Left colon (tissue), 2 donors: ENCODE measurements at regions not wholly inside any gene's neighbourhood (a gene's known extent, or its start where the extent isn't known, plus 50 kb on each side); places are given as distances from the start of the nearest gene placed in this dataset.

Experiments used
- ATAC-seq: fragments of 200-7000 bp; cut with Tn5 transposase; one replicate; pipeline ENCODE4 v1.9.1; 2020; ENCODE audit warnings: mild to moderate bottlenecking, moderate library complexity
- DNase-seq, 2 donors: peaks; one replicate each; pipeline ENCODE4 v3.0.0-alpha.2; 2020
- intact Hi-C, 2 donors: fragments of 100-400 bp; cut with DNase I in 1 of 2; cut with micrococcal nuclease in 1 of 2; formaldehyde crosslinking; loops; one replicate each; pipeline versions ENCODE4 v1.11.2 to v1.14.0; 2022; cut with DNase I, micrococcal nuclease
- donor health status: DM: no; HTN: no; CAD: no.
- donor health status: DM: yes; HTN: yes; CAD: no.

GRCh38 chrX:13917507-13917906, 100.6 kb upstream of the GPM6B start:
- intact Hi-C loops = no loop called here
- no peak for DNase-seq
- ATAC-seq = no peak

DNA sequence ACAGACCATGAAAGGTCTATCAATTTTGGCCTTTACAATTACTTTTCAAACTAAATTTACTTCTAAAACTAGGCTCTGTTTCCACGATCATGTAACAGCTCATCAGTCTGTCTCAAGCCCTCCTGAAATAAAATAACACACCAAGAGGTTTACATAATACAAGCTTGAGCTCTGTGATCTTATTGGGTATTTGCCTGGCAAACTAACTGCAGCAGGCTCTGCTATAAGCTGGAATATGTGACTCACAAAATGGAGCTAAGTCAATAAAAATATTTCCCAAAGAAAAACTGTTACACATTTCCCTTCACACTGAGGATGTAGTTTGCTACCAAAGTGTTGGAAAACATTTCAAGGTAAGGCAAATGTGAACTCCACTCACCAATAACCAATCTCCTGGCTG, 94.7 kb upstream of the GPM6B start:
- intact Hi-C loops = no loop called here
- no peak for ATAC-seq

DNA sequence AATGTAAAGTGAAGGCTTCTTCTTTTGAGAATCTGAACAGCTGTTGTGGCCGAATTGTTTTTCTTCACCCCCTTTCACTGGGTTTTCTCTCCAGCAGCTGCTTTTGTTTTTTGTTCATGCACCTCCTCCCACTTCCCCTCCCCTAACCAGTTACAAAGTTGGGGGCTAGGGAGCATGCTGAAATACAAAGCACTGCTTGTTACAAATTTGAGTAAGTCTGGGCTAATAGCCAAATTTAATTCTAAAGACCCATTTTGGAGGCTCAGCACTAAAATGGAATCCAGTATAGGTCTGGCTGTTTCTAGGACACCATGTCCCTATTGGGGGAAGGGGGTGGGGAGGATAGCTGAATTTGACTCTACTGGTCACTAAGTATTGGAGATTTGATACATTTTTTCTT, 89.2 kb upstream of the GPM6B start:
- intact Hi-C loops = no loop called here

More for the DNA sequence above, 94.7 kb upstream of the GPM6B start:
- no peak for DNase-seq

GRCh38 chrX:13903405-13903804, 86.5 kb upstream of the GPM6B start:
- intact Hi-C loops = no loop called here

More for the DNA sequence above, 89.2 kb upstream of the GPM6B start:
- no peak for DNase-seq
- ATAC-seq = no peak

DNA sequence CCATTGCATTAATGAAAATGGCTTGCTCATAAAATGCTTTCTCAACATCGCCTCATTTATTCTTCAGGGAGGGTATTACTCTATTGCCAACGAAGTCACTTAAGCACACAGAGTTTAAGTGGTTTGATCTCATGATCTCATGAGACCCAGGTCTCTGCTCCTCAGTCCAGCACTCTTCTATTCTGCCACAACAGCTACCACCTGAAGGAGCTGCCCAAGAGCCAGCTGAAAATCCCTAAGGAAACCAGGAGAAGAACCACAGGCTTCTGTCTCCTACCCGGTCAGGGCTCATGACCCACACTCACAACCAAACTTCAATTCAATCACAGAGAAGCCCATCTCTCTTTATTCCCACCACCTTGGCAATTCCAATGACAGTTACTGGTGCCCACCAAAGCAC, 85.5 kb upstream of the GPM6B start:
- no peak for DNase-seq
- ATAC-seq = no peak
- intact Hi-C loops = no loop called here

More at GRCh38 chrX:13903405-13903804, 86.5 kb upstream of the GPM6B start:
- DNase-seq = no peak
- no peak for ATAC-seq

- intact Hi-C loops = no loop called here
- DNase-seq (no peak), ATAC-seq (no peak)
Observed at GRCh38 chrX:13901354-13901753, 84.5 kb upstream of the GPM6B start.

DNA sequence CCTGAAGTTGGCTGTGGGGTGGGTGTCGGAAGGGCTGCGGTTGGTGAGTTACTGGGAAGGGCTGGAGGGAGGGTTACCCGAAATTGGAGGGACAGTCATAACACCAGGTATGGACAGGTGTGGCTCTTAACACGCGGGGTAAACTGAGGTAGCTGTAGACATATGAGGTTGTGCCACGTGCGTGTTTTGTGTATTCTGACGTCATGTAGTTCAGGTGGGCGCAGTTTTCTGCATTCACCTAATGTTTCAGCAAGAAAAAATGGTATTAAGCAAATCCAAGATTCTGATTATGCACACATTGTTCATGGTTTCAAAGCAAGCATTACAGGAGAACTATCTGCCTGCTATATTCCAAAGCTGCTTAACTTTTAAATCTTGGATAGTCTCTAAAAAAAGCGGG, 83.5 kb upstream of the GPM6B start:
- ATAC-seq (no peak), DNase-seq (no peak)
- intact Hi-C loops = no loop called here

- DNase-seq (no peak), ATAC-seq (no peak)
- intact Hi-C loops = no loop called here
Observed at GRCh38 chrX:13899607-13900006, 82.7 kb upstream of the GPM6B start.

DNA sequence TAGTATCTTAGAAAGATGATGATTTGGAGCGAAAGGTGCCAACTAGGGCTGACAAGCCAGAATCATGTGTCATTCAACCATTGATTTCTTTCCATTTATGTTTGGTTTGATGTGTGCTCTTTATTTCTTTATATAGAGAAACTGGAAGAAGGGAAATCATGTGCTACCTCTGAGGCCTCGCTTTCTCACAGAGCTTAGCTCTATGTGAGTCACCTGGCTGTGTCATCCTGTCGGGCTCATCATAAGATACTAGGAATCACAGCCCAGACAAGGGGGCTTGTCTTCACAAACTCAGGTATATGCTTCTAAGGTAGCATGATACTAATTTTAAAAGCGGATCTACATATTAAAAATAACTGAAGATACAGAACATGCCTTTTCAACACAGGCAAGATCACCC, 81.7 kb upstream of the GPM6B start:
- intact Hi-C loops = no loop called here
- ATAC-seq = no peak
- DNase-seq = no peak

DNA sequence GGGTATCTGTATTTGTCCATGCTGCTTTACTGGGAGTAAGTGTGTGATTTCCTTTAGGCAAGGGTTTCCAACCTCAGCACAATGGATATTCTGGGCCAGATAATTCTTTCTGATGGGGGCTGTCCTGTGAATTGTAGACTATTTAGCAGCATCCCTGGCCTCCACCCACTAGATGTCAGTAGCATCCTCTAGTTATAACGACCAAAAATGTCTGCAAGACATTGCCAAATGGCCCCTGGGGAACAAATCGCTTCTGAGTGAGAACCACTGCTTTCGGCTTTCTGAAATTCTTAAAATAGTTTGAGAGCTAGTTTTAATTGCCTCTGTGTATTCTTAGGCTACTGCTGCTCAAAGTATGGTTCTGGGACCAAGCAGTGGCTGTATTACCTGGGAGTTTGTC, 81.2 kb upstream of the GPM6B start:
- intact Hi-C loops = no loop called here
- no peak for DNase-seq
- ATAC-seq = no peak

DNA sequence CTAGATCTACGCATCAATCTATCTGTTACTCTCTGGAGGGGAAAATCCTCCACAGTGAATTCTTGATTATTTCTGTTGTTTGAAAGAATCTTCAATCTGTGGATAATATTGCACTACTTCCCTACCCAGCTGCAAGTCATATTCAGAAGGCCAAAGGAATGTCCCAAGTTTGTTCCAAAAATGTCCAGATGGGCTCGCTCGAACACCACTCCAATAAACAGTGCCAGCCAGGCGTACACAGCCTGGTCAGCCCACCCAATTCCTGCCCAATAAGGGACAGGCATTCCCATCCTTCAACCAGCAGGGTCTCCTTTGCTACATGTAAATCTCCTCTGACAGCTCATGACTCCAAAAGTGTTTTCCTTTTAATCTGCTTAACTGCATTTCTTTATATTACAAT, 80.7 kb upstream of the GPM6B start:
- intact Hi-C loops = no loop called here
- ATAC-seq (no peak), DNase-seq (no peak)

GRCh38 chrX:13894888-13895565, 78.1 kb upstream of the GPM6B start:
- ATAC-seq (no peak), DNase-seq (no peak)
- intact Hi-C loops = no loop called here

GRCh38 chrX:13893826-13894225, 76.9 kb upstream of the GPM6B start:
- DNase-seq = no peak
- intact Hi-C loops = no loop called here
- no peak for ATAC-seq

DNA sequence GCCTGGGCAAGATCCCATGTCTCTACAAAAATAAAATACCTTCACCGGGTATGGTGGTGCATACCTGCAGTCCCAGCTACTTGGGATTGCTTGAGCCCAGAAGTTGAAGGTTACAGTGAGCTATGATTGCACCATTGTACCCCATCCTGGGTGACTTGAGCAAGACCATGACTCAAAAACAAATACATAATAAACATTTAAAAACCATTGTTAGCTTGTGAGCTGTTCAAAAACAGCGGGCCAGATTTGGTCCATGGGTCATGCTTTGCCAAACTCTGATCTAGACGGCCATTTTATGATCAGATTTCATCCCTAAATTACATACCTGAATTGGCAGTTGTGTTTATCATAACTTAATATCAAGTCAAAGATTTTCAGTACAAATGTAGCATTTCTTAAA, 76.0 kb upstream of the GPM6B start:
- DNase-seq (no peak), ATAC-seq (no peak)
- intact Hi-C loops = no loop called here

DNA sequence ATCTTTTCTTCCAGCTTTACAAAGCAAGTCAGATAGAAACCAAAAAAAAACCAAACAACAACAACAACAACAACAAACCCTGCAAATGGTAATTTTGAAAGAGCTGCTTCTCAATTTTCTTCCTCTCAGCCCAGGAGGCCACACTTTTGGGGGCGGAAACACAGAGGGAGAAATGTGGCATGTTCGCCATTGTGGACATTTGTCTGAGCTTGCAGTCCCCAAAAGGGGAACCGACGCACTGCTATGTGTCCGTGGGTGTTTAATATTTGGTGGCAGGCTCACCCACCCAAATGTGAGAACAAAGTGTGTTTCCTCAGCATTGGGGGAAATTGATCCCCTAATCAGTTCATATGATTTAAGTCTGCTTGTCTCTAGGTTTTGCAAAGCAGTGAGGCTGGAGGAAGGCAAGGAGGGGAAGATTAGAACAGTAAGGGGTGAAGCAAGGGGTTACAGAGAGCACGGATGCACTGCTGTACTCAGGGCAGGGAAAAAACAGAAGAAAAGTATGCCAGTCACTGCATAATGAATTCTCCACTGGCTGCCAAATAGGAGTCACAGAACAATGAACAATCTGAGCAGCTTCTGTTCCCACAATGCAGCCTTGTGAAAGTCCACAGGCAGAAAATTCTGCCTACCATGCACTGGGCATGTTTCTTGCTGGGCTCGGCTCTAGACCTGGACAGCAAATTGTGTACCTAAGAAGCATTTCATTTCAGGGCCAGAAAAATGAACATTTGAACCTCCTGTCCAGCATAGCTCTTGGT, 74.7 kb upstream of the GPM6B start:
- DNase-seq (no peak), ATAC-seq (no peak)
- intact Hi-C loops = no loop called here

GRCh38 chrX:13890806-13891205, 73.9 kb upstream of the GPM6B start:
- DNase-seq (no peak), ATAC-seq (no peak)
- intact Hi-C loops = no loop called here

GRCh38 chrX:13888284-13888683, 71.4 kb upstream of the GPM6B start:
- DNase-seq (no peak), ATAC-seq (no peak)
- intact Hi-C loops = no loop called here

GRCh38 chrX:13885591-13885990, 68.7 kb upstream of the GPM6B start:
- intact Hi-C loops = no loop called here
- no peak for DNase-seq
- ATAC-seq = no peak

GRCh38 chrX:13876652-13877051, 59.8 kb upstream of the GPM6B start:
- intact Hi-C loops = no loop called here
- ATAC-seq (no peak), DNase-seq (no peak)

- intact Hi-C loops = no loop called here
- no peak for DNase-seq
Observed at GRCh38 chrX:13875572-13875971, 58.7 kb upstream of the GPM6B start.

GRCh38 chrX:13868591-13868990, 51.7 kb upstream of the GPM6B start:
- intact Hi-C loops = no loop called here
- ATAC-seq = no peak
- no peak for DNase-seq

More at GRCh38 chrX:13875572-13875971, 58.7 kb upstream of the GPM6B start:
- no peak for ATAC-seq
